ENCODE measurements at regions not wholly inside any gene's neighbourhood (a gene's known extent, or its start where the extent isn't known, plus 50 kb on each side); places are given as distances from the start of the nearest gene placed in this dataset.
A peak's percentile ranks its signal among the peaks of the same experiment; 100 is the strongest.

DNA sequence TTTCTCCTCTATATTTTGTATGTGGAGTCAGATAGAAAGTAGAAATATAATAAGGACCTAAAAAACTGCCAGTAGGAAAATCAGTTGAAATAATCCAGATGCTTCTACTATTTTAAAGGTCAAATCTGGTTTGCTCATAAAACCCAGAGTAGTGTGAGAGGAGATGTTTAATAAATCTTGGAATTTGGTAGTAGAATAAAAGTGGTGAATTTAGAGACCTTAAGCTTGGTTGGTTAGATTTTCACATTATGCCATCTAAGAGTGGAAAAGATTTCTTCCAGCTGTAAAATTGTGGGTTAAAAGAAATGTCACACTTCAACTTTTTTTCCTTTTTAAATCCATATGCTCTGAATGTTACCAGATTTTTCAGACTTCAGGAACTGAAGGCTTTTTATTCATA lies 266.4 kb upstream of the GOLIM4 start:
- no peak overlapping the region for H3K4me3 ChIP-seq (ENCODE audit: low read length)
- TF ChIP-seq, protein P1, sequence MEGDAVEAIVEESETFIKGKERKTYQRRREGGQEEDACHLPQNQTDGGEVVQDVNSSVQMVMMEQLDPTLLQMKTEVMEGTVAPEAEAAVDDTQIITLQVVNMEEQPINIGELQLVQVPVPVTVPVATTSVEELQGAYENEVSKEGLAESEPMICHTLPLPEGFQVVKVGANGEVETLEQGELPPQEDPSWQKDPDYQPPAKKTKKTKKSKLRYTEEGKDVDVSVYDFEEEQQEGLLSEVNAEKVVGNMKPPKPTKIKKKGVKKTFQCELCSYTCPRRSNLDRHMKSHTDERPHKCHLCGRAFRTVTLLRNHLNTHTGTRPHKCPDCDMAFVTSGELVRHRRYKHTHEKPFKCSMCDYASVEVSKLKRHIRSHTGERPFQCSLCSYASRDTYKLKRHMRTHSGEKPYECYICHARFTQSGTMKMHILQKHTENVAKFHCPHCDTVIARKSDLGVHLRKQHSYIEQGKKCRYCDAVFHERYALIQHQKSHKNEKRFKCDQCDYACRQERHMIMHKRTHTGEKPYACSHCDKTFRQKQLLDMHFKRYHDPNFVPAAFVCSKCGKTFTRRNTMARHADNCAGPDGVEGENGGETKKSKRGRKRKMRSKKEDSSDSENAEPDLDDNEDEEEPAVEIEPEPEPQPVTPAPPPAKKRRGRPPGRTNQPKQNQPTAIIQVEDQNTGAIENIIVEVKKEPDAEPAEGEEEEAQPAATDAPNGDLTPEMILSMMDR (conservative IDR thresholded peaks at IDR 0.05; ENCODE audit: low read length), result no peak
- no peak for DNase-seq (ENCODE audit: low read depth)

DNA sequence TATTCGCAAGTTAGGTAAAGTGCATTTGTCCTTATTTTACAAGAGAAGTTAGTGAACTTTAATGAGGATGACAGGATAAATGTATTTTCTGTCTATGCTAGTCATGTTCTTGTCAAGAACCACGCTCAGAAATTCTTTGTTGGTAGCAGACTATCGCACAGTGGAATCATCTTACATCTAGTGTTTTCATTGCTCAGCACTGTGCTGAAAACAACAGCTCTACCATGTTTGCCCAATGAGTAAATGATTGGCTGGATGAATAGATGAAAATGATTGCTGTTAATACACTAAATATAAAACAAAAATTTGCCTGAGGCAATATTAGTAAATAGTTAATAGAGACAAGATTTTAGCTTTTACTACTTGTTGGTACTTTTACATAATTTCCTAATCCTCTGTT lies 265.3 kb upstream of the GOLIM4 start:
- no peak for DNase-seq (ENCODE audit: low read depth)
- TF ChIP-seq, protein P1 (conservative IDR thresholded peaks at IDR 0.05; ENCODE audit: low read length), result no peak
- no peak overlapping the region for H3K4me3 ChIP-seq (ENCODE audit: low read length)

DNA sequence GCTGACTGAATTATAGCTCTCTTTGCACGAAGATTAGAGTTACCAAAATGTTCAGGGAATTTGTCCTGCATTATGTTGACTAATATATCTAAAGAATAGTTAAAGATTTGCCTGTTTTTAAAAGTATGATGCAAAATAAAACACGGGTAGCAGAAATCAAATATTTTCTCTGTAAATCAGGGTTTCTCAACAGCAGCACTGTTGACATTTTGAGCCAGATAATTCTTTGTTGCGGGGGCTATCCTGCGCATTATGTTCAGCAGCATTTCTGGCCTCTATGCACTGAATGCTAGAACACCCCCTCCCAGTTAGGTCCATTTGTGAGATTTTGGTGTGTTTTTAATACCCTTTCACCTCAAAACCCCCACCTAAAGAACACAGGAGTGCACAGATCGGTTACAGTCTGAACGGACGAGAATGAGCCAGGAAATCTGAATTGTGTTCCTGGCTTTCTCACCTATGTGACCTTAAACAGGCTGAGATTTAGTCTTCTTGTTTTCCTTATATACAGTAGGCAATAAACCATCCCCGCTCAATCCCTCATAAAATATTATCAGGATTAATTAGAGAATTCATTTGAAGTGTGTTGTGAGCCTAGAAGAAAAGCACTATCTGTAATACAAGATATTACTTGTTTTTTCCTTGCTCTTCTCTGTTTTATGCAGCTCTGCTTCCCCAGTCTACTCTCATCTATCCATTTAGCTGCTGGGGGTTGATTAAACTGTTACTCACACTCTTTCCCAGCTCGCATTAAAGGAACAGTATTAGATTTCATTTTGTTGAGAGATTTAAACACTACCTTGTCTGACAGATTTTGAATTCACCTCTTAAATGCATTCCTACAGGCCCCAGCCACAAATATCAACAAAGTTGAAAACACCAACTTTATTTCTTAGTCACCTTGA lies 247.5 kb upstream of the GOLIM4 start:
- DNase-seq (ENCODE audit: low read depth), result no peak
- H3K4me3 ChIP-seq (ENCODE audit: low read length), result no peak overlapping the region
- TF ChIP-seq, protein P1 (conservative IDR thresholded peaks at IDR 0.05; ENCODE audit: low read length), result no peak

DNA sequence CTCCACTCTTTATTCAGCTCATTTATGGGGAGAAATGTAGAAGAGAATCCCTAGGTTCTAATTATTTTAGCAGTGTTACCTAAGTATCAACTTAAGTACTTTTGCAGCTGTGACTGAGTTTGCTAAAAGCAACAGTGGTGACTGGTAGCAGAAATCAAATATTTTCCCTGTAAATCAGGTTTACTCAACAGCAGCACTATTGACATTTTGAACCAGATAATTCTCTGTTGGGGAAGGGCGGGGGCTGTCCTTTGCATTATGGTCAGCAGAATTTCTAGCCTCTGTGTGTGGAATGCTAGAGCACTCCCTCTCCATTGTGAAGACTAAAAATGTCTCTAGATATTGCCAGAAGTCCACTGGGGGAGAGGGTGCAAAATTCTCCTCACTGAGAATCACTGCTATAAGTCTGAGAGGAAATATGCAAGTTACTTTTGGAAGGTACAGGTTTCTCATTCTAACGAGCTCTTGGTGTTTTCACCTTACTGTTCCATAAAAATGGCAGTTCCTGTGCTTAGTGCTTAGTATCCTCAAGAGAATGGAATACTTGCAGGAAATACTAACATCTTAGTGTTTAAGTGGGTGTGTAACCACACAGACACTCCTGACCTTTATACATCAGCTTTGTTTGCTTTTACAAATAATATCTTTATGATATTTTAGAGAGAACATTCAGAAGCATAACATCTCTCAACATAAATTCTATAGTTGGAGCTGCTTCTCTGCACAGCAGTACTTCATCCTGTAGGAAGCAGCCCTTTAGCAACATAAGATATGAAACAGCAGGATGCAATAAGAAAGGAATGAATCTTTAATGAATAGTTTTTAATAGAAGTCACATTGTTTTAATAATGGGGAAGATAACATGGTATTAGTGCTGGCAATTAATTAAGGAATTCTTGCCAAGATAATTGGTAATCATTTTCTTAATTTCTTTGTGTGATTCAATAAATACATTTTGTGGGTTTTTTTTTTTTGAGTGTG lies 246.5 kb upstream of the GOLIM4 start:
- TF ChIP-seq, protein P1 (conservative IDR thresholded peaks at IDR 0.05; ENCODE audit: low read length), result no peak
- no peak overlapping the region for H3K4me3 ChIP-seq (ENCODE audit: low read length)
- DNase-seq (ENCODE audit: low read depth), result no peak

DNA sequence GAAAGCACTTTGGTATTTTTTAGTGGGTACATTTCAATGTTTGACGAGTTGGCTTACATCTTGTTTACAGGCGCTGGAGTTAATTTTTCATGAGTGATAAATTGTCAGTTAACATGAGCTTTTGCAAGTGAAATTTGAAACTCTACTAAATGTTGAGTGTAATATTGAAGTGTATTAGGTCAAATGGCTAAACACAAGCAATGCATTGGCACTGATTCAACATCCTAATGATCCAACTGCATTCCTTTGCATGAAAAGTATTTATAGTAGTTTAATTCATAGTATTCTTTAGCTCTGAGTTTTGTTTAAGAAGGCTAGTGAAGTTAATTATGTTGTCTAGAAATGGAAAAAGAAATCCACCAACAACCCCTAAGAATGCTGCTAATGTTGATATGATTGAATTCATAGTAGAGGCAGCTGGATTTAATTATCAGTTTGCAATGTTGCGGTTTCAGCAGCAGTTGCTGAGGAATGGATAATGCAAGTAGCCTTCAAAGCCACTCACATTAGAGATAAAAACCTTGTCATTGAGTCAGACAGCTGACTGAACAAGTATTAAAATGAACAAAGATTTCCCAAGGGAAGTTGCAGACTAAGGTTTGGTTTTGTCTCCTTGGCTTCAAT lies 245.6 kb upstream of the GOLIM4 start:
- no peak overlapping the region for H3K4me3 ChIP-seq (ENCODE audit: low read length)
- TF ChIP-seq, protein P1 (conservative IDR thresholded peaks at IDR 0.05; ENCODE audit: low read length), result no peak

DNA sequence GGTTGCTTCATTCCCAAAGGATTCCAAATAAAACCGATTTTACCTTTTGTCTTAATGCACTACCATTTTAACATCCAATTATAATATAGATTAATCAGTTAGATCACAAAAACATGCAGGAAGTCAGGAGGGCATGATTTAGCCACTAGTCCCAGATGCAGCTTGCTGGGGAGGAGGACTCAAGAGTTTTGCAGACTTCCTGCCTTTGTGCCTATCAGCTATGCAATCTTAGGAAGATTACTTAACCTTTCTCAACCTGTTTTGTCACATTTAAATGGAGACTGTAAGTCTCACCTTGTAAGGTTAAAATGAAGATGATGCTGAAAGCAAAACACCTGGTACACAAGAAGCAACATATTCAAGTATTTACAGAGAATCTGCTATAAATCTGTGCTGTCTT lies 242.4 kb upstream of the GOLIM4 start:
- no peak for DNase-seq (ENCODE audit: low read depth)
- TF ChIP-seq, protein P1 (conservative IDR thresholded peaks at IDR 0.05; ENCODE audit: low read length), result no peak

More for the DNA sequence above, 245.6 kb upstream of the GOLIM4 start:
- peak; percentile 82 for DNase-seq (ENCODE audit: low read depth)

More for the DNA sequence above, 242.4 kb upstream of the GOLIM4 start:
- H3K4me3 ChIP-seq (ENCODE audit: low read length), result no peak overlapping the region
